ENCODE measurements at regions not wholly inside any gene's neighbourhood (a gene's known extent, or its start where the extent isn't known, plus 50 kb on each side); places are given as distances from the start of the nearest gene placed in this dataset.
"Not testable (repeated sequence)": the region's sequence is repeated elsewhere in the genome, so short reads cannot be mapped to it uniquely, and the experiment has no call there.

- no peak overlapping the region for H3K4me3 ChIP-seq (ENCODE audit: low read depth, low read length)
- no peak for TF ChIP-seq CTCF (IDR thresholded peaks at IDR 0.05; ENCODE audit: borderline replicate concordance, insufficient read depth, low read depth, low read length)
These were observed 252.0 kb upstream of the PROK2 start for GRCh38 chr3:72036899-72037298.

GRCh38 chr3:72035606-72036005 is 250.7 kb upstream of the PROK2 start:
- no peak overlapping the region for H3K4me3 ChIP-seq (ENCODE audit: low read depth, low read length)
- TF ChIP-seq CTCF (IDR thresholded peaks at IDR 0.05; ENCODE audit: borderline replicate concordance, insufficient read depth, low read depth, low read length), result no peak

DNA sequence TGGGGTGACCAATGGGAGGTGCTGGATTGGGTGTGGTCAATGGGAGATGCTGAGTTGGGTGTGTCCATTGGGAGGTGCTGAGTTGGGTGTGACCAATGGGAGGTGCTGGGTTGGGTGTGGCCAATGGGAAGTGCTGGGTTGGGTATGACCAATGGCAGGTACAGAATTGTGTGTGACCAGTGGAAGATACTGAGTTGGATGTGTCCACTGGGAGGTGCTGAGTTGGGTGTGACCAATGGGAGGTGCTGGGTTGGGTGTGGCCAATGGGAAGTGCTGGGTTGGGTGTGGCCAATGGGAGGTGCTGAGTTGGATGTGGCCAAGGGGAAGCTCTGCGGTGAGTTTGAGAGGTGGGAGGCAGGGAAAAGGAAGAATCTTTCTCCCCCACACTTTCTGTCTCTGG is 250.0 kb upstream of the PROK2 start:
- no peak for TF ChIP-seq CTCF (IDR thresholded peaks at IDR 0.05; ENCODE audit: borderline replicate concordance, insufficient read depth, low read depth, low read length)
- H3K4me3 ChIP-seq (ENCODE audit: low read depth, low read length), result no peak overlapping the region

GRCh38 chr3:72033666-72034428 is 248.9 kb upstream of the PROK2 start:
- H3K4me3 ChIP-seq (ENCODE audit: low read depth, low read length), result no peak overlapping the region
- no peak for TF ChIP-seq CTCF (IDR thresholded peaks at IDR 0.05; ENCODE audit: borderline replicate concordance, insufficient read depth, low read depth, low read length)

- no peak for TF ChIP-seq CTCF (IDR thresholded peaks at IDR 0.05; ENCODE audit: borderline replicate concordance, insufficient read depth, low read depth, low read length)
- H3K4me3 ChIP-seq (ENCODE audit: low read depth, low read length), result no peak overlapping the region
These were observed 247.6 kb upstream of the PROK2 start for GRCh38 chr3:72032441-72033135.

GRCh38 chr3:72031581-72031980 is 246.6 kb upstream of the PROK2 start:
- no peak for TF ChIP-seq CTCF (IDR thresholded peaks at IDR 0.05; ENCODE audit: borderline replicate concordance, insufficient read depth, low read depth, low read length)
- H3K4me3 ChIP-seq (ENCODE audit: low read depth, low read length), result no peak overlapping the region

DNA sequence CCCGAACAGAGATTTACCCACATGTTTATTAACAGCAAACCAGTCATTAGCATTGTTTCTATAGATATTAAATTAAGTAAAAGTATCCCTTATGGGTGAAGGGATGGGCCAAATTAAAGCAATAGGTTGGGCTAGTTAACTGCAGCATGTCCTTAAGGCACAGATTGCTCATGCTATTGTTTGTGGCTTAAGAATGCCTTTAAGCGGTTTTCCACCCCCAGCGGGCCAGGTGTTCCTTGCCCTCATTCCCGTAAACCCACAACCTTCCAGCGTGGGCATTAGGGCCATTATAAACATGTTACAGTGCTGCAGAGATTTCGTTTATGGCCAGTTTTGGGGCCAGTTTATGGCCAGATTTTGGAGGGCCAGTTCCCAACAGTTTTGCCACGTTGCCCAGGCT is 245.3 kb upstream of the PROK2 start:
- H3K4me3 ChIP-seq (ENCODE audit: low read depth, low read length), result not testable (repeated sequence)

- H3K4me3 ChIP-seq (ENCODE audit: low read depth, low read length), result not testable (repeated sequence)
These were observed 243.8 kb upstream of the PROK2 start for GRCh38 chr3:72028726-72029125.

- not testable (repeated sequence) for H3K4me3 ChIP-seq (ENCODE audit: low read depth, low read length)
These were observed 243.4 kb upstream of the PROK2 start for GRCh38 chr3:72028307-72028706.

- H3K4me3 ChIP-seq (ENCODE audit: low read depth, low read length), result not testable (repeated sequence)
These were observed 242.8 kb upstream of the PROK2 start for GRCh38 chr3:72027728-72028127.

Data from GM12875 (cell line).